ENCODE measurements at regions not wholly inside any gene's neighbourhood (a gene's known extent, or its start where the extent isn't known, plus 50 kb on each side); places are given as distances from the start of the nearest gene placed in this dataset.
A peak's percentile ranks its signal among the peaks of the same experiment; 100 is the strongest.

GRCh38 chr7:15916681-15917380, 230.3 kb upstream of the MEOX2 start:
- no peak for DNase-seq (ENCODE audit: low spot score)

- no peak for DNase-seq (ENCODE audit: low spot score)
These were observed 229.3 kb upstream of the MEOX2 start for GRCh38 chr7:15915686-15916293.

DNA sequence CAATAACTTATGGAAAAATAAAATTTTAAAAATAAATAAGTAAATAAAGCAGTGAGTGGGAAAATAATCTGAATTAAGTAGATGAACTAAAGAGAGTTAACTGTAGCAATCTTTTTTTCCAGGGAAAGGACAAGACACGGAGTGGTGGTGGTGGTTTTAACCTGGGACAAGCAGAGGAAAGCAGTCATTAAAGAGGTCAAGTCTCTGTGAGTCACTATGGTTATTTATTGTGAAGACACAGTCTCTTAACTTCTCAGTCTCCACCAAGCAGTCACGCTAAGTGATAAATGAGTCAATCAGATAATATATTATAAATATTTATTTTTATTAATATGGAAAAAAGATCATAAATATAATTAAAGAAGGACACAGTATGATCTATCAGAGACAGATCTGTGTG, 228.1 kb upstream of the MEOX2 start:
- no peak for DNase-seq (ENCODE audit: low spot score)

- no peak for DNase-seq (ENCODE audit: low spot score)
These were observed 220.0 kb upstream of the MEOX2 start for GRCh38 chr7:15906436-15906835.

GRCh38 chr7:15905251-15906040, 219.0 kb upstream of the MEOX2 start:
- DNase-seq (ENCODE audit: low spot score): no peak

- DNase-seq (ENCODE audit: low spot score): peak; percentile 16
These were observed 204.8 kb upstream of the MEOX2 start for GRCh38 chr7:15891151-15891881.

- peak; percentile 3 for DNase-seq (ENCODE audit: low spot score)
These were observed 203.0 kb upstream of the MEOX2 start for GRCh38 chr7:15889507-15889906.

DNA sequence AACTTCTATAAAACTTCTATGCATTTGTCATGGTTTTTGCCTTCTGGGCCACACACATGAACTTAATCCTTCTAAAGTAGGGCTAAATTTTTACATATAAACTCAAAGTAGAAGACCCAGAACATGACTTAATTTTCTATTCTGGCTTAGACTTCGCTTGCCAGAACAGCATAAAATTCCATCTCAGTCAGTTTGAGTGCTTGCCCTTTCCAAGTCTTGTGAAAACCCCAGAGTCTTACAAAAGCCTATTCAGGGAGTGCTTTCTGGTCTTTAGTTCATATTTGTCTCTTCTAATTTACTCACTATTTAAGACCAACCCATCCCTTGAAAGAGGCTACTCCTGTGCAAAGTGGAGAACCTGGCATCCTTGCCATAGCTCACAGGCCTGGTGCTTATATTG, 201.6 kb upstream of the MEOX2 start:
- no peak for DNase-seq (ENCODE audit: low spot score)

GRCh38 chr7:15886626-15887025, 200.1 kb upstream of the MEOX2 start:
- DNase-seq (ENCODE audit: low spot score): no peak

DNA sequence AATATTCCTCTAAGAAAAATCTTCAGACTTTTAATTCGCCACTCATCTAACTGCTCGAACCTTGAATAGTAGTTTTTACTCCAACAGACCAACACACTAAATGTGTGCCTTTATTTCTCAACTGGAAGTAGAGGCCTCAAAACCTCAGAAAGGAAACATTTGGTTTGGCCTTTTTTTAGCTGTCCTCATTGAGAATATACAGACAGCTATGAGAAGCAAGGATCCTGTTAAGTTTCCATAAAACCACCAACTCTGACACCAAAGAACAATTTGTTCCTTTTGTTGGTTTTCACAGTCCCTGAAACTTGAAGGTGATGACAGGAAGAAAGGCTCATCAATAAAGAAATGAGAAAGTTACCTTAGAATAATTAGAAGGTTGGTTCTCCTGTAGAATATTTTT, 199.2 kb upstream of the MEOX2 start:
- DNase-seq (ENCODE audit: low spot score): no peak

DNA sequence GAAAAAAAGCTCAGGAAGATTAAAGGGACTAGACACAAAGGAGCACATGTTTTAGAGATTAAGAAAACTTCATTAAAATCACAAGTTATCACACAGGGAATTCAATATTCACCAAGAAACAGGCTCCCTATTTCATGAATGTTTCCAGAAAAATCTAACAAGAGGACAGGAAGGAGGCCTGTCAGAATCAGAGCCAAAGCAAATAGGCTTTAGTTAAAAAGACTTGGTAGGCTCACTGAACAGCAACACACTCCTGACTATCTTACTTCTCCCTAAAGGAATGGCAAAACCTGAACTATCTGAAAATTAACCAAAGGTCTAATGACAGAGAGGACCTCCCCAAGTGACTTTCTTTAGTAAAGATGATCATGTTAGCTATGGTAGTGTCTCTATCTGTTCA, 188.3 kb upstream of the MEOX2 start:
- DNase-seq (ENCODE audit: low spot score): no peak

DNA sequence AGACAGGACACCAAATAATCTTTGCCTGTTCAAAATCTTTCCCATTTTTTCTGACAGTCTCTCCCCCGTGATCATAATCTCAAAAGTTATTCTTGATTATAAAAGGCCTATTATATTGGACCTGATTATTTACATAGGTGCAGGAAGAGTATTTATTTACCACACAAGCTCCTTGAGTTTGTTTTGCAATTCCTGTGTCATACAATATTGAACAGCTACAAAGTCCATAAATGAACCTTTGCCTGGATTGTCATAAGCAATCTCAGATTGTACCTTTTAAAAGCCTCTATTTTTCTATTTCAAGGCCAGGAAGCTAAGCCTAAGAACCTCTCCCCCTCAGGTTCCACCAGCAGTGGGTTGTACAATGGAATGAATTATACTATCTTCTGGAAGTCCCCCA, 183.9 kb upstream of the MEOX2 start:
- DNase-seq (ENCODE audit: low spot score): no peak

DNA sequence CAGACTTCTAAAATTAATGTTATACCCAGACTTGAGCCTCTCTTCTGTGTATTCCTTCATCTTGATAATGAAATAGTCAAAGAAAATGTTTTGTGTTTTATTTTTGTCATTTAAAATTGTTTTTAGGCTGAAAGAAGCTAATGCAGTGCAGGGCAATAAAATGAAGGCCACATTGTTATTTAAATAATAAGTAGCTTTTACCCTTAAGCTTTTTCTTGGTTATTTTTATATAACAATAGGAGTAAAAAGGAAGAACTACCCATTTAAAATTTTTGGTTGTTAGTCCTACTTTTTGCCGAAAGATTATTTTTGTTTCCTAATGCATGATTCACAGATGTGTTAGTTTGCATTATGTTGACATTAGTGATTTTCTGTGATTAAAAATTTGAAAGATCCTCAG, 181.0 kb upstream of the MEOX2 start:
- no peak for DNase-seq (ENCODE audit: low spot score)

DNA sequence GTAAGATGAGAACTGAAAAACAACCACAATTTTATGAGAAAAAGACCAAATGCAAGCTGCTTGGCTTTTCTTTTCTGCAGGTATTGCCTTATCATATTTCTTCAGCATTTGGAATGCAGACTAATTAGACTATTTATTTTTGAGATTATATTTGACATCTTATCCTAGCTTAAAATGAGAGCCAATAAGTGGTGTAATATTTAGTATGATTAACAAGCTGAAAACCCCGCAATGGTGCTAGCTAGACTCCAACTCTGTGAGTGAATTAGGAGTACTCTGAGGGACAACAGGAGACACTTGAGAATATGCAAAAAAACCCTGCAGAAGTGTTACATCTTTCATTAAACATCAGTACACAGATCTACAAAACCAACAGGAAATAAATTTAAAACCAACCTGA, 180.3 kb upstream of the MEOX2 start:
- DNase-seq (ENCODE audit: low spot score): no peak

- no peak for DNase-seq (ENCODE audit: low spot score)
These were observed 178.1 kb upstream of the MEOX2 start for GRCh38 chr7:15864626-15864991.

DNA sequence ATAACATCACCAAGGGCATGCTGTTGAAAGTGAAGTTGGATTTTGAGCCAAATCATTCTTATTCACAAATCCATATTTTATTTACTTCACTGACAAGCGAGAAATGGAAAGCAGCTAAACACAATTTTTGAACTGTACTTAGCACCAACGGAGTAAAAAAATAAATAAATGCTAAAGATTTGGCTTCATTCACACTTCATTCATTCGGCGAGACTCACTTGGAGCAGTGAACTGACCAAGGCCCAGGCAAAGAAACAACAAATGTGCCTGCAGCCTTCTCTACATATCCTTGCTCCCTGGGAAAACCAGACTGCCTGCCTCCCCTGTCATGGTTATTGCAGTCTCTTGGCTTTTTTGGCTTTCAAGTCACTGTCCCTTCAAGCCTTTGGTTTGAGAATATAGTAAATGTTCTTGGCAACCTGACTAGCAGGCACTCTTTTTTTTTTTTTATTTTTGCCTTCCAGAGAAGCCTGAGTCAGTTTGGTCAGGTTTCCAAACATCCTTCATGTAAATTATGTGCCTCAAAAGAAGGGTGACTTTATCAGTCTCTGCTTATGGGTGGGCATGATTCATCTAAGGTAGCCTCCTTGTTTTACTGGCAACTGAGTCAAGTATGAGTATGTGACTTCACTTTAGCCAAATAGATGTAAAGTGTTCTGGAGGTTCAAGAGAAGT, 177.6 kb upstream of the MEOX2 start:
- DNase-seq (ENCODE audit: low spot score): no peak

- no peak for DNase-seq (ENCODE audit: low spot score)
These were observed 176.3 kb upstream of the MEOX2 start for GRCh38 chr7:15862781-15863165.

- no peak for DNase-seq (ENCODE audit: low spot score)
These were observed 175.7 kb upstream of the MEOX2 start for GRCh38 chr7:15862016-15862780.

DNA sequence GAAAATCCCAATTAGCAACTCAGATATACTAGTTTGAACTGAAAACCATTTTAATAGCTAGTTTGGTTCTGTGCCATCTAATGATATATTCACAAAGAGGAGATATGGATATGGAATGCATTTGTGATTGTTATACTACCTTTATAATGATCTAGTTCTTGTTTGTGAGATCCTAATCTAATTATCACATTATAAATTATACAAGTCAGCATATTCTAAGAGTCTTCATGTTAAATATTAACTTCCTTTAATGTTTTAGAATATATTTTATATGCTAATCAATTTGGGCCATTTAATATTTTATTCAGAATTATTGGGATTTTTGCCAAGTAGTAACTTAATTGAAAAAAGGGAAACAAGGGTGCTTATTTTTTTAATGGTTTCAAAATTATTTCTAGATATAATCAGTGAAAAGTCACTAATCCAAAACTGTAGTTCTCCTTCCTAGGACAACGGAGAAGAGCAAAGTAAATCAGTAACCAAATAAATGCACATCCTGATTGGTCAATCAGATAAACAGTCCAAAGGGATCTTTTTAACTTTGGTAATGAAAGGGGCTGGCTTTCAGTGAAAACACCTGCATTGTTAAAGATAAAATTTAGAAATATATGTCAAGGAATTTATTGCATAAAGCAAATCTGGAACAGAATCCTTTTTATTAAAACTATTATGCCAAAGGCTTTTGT, 173.9 kb upstream of the MEOX2 start:
- no peak for DNase-seq (ENCODE audit: low spot score)

GRCh38 chr7:15857026-15857425, 170.5 kb upstream of the MEOX2 start:
- DNase-seq (ENCODE audit: low spot score): no peak

DNA sequence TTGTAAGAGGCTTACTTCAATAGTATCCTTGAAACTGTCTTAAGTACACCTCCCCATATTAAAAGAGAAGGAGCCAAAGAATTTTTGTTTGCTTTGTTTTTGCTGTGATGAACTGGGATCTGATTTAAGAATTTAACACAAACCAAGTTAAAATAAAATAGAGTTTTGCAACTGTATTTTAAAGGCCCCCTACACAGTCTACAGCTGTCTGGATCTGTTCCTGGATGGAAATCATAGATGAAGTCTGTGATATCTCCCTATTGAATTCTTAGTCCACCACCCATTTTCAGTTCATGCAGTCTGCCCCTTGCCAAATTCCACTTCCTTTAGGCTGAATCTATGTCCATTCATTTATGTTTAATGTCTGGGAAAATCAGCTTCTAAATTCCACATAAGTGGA, 169.8 kb upstream of the MEOX2 start:
- no peak for DNase-seq (ENCODE audit: low spot score)

All from hepatic stellate cell (primary cell).